HFFc6 (cell line): ENCODE measurements at regions not wholly inside any gene's neighbourhood (a gene's known extent, or its start where the extent isn't known, plus 50 kb on each side); places are given as distances from the start of the nearest gene placed in this dataset.

Source experiments
- DNase-seq: peaks from one replicate; pipeline ENCODE4 v3.0.0-alpha.2; 2018
- H3K27ac Mint-ChIP-seq: 2 replicates; pipeline ENCODE4 v1.8.0; 2020; ENCODE audit warnings: mild to moderate bottlenecking, mixed read lengths
- H3K27me3 Mint-ChIP-seq: 2 replicates; pipeline ENCODE4 v1.8.0; 2021; ENCODE audit warnings: mild to moderate bottlenecking, moderate library complexity, mixed read lengths; ENCODE audit not compliant: insufficient read depth
- H3K36me3 Mint-ChIP-seq: 2 replicates; pipeline ENCODE4 v1.8.0; 2021; ENCODE audit warnings: low read depth, mixed read lengths
- H3K4me1 Mint-ChIP-seq: 2 replicates; pipeline ENCODE4 v1.8.0; 2020; ENCODE audit warnings: low read depth, mixed read lengths
- H3K4me3 Mint-ChIP-seq: 2 replicates; pipeline ENCODE4 v1.8.0; 2020; ENCODE audit warnings: mild to moderate bottlenecking, moderate library complexity, mixed read lengths
- H3K9me3 Mint-ChIP-seq: 2 replicates; pipeline ENCODE4 v1.8.0; 2020; ENCODE audit warnings: mild to moderate bottlenecking, mixed read lengths
- CTCF ChIP-seq: fragments of 200-600 bp; sonication (generic); IDR thresholded peaks from 2 replicates; pipeline ENCODE4 v1.5.0; 2021; ENCODE audit warnings: antibody characterized with exemption, mild to moderate bottlenecking

DNA sequence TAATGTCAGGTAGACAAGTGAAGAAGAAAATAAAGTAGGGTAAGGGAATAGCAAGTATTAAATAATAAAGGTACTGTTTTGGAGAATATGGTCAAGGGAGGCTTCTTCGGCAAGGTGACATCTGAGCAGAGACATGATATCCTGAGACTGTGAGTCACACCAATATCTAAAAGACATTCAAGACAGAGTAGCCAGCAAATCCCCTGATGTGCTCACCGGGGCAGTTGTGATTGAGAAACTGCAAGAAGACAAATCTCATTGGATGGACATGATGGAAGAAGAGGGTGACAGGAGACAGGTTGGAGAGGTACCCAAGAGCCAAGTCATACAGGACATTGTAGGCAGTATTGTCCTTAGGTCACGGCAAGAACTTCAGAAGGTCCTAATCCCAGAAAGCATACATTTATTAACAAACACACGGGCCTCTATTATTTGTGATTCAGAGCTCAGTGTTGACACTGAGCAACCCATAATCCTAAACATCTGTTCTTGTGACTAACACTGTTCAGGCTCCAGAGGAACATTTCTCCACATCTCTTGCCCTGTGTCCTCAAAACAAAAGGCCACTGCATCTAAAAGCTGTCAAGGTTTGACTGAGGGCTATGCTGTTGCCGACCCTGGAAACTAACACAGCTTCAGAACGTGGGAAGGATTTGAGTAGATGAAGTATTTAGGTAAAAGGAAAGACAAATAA lies 258.7 kb upstream of the CLINT1 start:
- no peak overlapping the region for H3K27ac Mint-ChIP-seq
- no peak for DNase-seq
- no peaks in the 10 kb centered on the region; the same call in 1 of the 2 replicates for H3K27me3 Mint-ChIP-seq
- peaks cover 16% of the 10 kb centered on the region for H3K9me3 Mint-ChIP-seq
- no peak overlapping the region for H3K4me3 Mint-ChIP-seq
- no peak for TF ChIP-seq CTCF
- no peaks in the 10 kb centered on the region for H3K4me1 Mint-ChIP-seq
- no peaks in the 10 kb centered on the region for H3K36me3 Mint-ChIP-seq

- no peak for TF ChIP-seq CTCF
- Mint-ChIP-seq H3K4me1 (no peaks in the 10 kb centered on the region), H3K36me3 (no peaks in the 10 kb centered on the region), H3K27ac (no peak overlapping the region), H3K27me3 (no peaks in the 10 kb centered on the region; the same call in 1 of the 2 replicates), H3K9me3 (peaks cover 16% of the 10 kb centered on the region), H3K4me3 (no peak overlapping the region)
- DNase-seq = no peak
Measured at GRCh38 chr5:158116965-158117364, 258.0 kb upstream of the CLINT1 start.

- Mint-ChIP-seq H3K27ac (no peak overlapping the region), H3K27me3 (no peaks in the 10 kb centered on the region; the same call in 1 of the 2 replicates), H3K4me3 (no peak overlapping the region), H3K4me1 (no peaks in the 10 kb centered on the region), H3K36me3 (no peaks in the 10 kb centered on the region), H3K9me3 (peaks cover 16% of the 10 kb centered on the region)
- no peak for TF ChIP-seq CTCF
- no peak for DNase-seq
Measured at GRCh38 chr5:158115468-158115867, 256.5 kb upstream of the CLINT1 start.

- Mint-ChIP-seq H3K4me1 (no peaks in the 10 kb centered on the region), H3K27me3 (no peaks in the 10 kb centered on the region), H3K4me3 (no peak overlapping the region), H3K9me3 (peaks cover 8% of the 10 kb centered on the region), H3K27ac (no peak overlapping the region), H3K36me3 (no peaks in the 10 kb centered on the region)
- no peak for DNase-seq
- no peak for TF ChIP-seq CTCF
Measured at GRCh38 chr5:158108177-158108576, 249.2 kb upstream of the CLINT1 start.

GRCh38 chr5:158100373-158100888 lies 241.5 kb upstream of the CLINT1 start:
- TF ChIP-seq CTCF = no peak
- Mint-ChIP-seq H3K27ac (no peak overlapping the region), H3K9me3 (peaks cover 14% of the 10 kb centered on the region), H3K4me1 (no peaks in the 10 kb centered on the region), H3K27me3 (no peaks in the 10 kb centered on the region; the same call in 1 of the 2 replicates), H3K36me3 (no peaks in the 10 kb centered on the region), H3K4me3 (no peak overlapping the region)
- no peak for DNase-seq
